GF-D8 (cell line): ENCODE measurements at regions not wholly inside any gene's neighbourhood (a gene's known extent, or its start where the extent isn't known, plus 50 kb on each side); places are given as distances from the start of the nearest gene placed in this dataset.

Experiments used
- DNase-seq: peaks from one replicate; lab custom pipeline; 2025; lab: John Stamatoyannopoulos, UW

DNA sequence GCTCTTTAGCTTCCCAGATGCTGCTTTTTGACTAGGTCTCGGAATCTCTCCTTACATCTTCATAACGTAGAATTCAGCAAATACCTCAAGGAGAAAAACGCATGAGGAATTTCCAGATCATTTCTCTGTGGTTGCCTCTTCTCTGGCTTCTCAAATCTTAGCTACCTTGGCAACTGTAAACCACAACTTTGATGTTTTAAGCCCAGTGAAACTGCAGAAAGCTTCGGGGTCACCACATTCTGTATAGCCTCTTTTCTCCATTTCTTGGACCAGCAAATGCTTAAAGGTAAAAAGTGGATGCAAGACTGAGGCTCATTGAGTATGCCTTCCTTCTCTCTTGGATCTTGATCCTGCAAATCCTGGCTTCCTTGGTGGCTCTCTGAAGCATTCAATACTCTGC, 125.5 kb upstream of the FBXL4 start:
- DNase-seq = no peak

DNA sequence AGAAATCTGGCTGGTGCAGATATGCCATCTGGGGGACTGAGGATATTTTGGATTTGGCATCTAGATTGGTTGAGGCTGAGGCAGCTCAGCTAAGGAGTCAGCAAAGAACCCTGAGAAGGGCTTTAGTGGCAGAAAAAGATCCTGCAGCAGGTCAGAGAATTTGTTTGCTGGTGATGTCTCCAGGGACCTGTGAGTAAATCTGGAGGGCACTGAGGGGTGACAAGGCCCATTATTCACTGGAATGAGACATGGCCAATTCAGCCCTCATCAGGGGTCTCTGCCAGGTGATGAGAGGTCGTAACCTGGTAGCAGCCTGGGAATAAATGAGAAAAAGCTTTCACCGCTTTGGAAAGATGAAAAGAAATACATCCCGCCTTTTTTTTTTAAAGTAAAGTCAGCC, 118.3 kb upstream of the FBXL4 start:
- DNase-seq = no peak

DNA sequence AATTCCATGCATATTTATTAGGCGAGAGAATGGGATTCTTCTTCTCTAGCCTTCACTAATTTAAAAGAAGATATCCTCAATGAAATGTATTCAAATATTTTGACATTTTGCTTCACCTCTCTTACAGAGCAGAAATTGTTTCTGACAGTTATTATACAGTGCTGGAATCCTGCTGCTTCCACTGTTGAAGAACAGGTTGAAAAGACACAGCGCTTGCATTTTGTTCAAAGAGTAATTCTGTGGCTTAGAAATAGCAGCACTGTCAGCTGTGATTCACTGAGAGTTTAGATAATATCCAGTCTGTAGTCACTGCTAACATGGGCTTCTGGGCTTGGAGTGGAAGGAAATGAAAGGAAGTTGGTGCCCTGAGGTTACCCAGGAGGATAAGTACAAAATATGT, 117.1 kb upstream of the FBXL4 start:
- DNase-seq = no peak

DNA sequence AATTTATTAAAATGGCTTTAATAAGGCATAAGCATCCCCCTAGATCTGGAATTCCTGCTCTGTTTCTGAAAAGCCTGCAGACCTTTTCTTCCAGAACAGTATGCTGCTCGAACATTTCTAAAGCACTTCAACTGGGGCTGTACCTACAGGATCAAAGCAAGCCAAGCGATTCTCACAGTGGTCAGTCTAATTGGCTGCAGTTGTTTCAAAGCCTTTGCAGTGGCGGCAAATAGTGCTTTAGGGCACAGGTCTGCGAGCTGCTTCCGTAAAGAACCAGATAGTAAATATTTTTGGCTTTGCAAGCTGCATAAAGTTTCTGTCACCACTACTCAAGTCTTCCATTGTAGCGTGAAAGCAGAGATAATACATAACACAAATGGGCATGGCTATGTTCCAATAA, 88.9 kb upstream of the FBXL4 start:
- no peak for DNase-seq

DNA sequence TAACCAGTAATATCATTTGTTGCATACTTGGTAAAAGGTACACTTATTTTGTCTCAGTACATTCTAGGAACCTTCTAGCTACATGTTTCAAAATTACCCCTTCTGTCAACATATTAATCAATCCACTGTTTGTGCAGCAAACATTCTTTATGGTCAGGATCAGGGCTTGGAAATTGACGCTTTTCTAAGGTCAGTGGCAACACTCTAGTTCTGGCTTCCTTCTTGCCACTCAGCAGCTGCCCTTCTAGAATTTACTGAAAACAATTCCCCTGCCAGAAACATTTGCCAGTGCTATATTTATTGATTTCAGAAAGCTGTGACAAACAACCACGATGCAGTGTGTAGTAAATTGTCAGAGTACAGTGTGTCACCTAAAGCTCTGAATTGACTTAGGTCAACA, 84.7 kb upstream of the FBXL4 start:
- no peak for DNase-seq

DNA sequence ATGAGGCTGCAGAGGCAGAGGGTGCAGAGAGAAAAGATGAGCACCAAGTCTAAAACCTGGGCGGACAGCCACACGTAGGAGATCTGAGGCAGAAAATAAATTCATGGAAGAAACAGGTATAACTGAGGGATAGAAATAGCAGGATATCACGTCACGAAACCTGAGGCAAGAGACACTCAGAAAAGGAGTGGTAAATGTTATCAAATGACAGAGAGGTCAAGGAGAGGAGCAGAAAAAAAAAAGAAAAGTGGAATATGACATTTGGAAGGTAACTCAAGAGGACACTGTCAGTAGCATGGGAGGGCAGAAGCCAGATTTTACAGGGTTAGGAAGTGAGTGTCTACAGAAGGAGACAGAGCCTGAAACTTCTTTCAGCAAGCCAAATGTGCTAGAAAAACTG, 84.2 kb upstream of the FBXL4 start:
- DNase-seq = no peak

DNA sequence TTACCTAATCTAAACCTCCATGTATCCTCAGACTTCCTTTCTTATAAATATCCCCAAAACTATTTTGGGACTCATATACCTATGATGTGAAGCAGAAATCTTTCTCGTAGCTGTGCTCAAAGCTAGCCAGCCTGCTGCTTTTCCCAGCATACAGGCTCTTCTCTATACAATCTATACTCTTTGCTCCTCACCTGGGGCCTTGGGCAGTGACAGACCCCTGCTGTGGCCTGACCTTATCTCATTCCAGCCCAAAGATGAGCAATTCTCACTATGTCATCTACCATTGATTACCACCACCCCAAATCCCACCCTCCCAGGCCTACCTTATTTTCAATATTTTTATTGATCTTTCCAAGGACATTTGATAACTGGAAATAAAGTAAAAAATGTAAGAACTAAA, 83.2 kb upstream of the FBXL4 start:
- no peak for DNase-seq

DNA sequence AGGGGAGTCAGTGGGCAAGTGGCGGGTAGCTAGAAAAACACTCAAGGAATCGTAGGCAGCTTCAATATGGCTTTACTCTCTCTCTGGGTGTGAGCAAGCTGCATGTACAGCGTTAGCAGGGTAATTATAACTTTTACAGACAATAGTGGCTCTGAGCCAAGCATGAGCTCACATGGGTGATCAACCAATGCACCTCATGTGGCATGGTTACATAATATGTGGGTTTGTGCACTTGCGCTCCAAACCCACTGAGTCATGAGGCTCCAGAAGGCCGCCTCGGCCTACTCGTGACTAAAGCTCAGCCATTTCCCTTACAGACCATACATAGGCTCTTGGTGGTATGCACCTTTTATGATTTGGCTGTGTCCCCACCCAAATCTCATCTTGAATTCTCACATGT, 78.4 kb upstream of the FBXL4 start:
- no peak for DNase-seq

DNA sequence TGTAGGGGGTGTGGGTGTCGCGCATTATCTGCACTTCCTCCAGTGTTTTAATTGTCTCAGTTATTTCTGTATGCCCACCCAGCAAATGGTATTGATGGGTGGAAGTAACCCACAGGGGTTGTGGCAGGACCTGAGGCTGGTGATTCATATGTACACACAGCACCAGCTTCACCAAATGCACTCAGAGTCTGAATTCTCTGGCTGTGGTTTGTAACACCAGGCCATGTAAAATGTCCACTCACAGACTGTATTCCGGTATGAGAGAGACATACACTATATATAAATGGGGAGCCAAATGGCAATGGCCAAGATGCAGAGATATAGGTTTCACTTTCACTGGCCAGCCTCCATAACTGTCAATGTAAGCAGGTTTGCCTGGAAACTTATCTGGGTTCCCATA, 76.3 kb upstream of the FBXL4 start:
- no peak for DNase-seq

DNA sequence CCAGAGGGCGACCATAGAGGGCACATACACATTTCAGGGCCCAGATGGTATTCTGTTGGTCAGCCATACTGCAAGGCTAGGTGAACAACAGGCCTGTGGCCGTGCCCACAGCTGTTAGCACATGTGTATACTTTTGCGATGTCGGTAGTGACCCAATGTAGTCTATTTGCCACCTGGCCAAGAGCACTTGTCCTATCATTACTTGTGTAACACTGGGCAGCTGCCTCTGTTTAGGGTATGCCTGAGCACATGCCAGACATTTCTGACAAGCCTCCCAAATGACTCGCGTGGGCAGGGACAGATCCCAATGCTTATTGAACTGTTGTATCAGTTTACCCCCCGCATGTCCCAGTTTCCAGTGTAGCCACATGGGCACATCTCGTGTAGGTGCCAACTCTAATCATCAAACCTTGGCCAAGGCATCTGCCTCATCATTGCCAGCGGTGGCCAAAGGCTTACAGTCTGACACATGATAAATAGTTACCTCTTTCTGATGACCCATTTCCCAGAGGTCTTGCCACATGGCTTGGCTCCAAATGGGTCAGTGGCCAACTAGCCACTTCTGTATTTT, 74.4 kb upstream of the FBXL4 start:
- DNase-seq = no peak

DNA sequence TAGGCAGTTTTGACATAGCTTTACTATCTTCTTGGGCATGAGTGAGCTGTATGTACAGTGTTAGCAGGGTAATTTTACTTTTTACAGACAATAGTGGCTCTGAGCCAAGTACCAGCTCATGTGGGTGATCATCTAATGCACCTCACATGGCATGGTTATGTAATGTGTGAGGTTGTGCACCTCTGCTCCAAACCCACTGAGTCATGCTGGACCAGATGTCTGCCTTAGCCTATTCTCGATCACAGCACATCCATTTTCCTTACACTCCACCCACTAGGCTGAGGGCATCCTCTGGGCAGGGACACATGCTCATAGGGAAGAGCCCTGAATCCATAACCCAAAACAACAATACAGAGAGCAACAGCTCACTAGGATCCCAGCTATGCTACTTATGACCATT, 71.6 kb upstream of the FBXL4 start:
- no peak for DNase-seq

DNA sequence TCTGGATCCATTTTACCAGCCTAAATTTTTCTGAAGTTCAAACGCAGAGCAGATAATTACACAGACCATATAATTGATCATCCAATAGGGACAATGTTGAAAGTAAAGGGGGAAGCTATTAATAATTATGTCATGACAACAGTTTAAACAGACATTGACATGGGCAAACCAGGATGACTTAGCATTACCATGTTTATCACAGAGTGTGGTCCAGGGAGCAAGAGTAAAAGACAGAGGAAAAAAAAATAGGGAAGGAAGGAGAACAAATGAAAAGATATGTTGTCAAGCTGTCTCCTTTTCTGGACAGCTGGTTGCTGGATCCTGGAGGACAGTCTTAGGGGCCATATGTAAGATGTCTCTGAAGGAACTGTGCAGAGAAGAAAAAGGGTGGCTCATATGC, 69.4 kb upstream of the FBXL4 start:
- no peak for DNase-seq

DNA sequence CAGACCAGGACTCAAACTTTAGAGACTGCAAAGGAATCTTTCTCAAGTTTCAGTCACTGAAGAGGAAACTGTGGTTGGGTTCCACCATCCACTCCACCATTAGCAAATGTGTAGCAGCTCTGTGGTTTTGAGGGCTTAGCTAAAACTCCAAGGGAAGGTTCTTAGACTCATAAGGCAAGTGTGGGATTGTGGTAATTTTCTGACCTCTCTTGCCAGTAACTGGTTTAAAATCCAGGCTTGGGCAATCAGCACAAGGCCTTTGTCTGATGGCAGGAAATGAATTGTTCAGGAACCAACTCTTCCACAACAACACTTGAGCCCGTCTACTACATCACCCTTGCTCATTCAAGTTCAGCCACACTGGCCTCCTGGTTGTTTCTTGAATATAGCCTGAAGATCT, 68.6 kb upstream of the FBXL4 start:
- peak; percentile 90 for DNase-seq

DNA sequence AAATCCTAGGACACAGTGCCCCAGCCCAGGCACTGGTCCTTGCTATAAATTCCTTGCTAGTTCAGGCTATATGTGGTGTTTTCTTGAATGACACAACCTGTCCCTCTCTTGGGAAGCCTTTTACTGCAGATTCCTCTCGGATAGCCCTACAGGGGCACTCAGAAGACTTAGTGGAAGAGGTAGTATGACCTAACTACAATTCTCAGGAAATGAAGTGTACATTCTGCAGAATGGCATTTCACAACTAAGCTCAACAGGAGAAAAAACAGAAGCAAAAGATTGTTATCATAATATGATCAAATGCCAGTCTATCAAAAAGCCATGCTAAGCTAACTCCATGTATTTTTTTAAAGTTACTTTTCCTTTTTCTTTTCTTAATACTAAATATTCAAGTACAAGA, 66.3 kb upstream of the FBXL4 start:
- peak; percentile 71 for DNase-seq

DNA sequence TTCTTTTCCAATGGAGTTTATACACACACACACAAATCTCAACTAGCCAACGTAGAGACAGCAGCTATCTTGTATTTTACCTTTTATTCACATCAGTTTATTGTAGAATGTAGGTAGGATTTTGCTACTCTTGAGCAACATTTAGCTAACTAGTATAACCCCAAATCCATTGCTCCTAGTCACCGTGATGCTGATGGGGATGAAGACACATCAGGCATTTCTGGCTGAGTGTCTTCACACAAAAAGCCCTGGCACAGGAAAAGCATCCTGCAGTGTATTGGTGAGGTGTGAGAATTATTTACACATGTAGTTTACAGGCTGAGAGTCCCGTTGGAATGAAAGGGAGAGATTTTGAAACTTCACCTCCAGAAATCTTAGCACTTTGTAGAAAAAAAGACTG, 65.9 kb upstream of the FBXL4 start:
- no peak for DNase-seq

DNA sequence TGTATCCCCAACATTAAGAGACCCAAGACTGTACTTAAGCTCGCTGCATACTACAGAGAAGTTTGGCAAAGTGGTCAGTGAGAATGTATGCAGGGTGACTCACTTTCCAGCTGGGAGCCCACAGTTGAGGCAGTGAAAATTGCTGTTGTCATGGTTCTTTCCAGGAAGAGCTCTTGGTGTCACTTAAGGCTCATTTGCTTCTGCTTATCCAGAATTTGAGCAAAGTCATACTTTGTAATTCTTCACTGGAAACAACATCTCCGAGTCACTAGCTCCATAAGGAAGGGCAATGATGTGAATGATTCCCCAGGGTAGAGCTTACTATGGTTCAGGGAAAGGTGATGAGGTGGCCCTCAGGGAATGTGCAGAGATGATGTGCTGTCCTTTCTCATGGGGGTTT, 65.4 kb upstream of the FBXL4 start:
- DNase-seq = peak; percentile 8

DNA sequence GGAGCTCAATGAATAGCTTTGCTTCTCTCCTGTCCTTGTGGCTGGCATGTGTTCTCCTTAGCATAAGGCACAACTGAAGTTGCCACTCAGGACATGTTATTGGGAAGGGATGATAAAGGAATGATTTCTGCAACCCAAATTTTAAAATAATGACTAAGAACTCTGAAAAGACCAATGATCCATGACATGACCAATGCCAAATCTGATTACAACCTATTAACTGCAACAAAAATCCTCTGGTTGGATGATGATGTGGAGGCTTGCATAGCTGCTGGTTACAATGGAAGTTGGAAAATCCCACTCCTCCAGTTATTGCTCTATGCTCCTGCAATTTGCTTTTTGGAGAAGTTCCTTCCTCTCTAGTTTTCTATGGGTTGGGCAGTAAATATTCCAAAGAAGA, 63.4 kb upstream of the FBXL4 start:
- DNase-seq = no peak

DNA sequence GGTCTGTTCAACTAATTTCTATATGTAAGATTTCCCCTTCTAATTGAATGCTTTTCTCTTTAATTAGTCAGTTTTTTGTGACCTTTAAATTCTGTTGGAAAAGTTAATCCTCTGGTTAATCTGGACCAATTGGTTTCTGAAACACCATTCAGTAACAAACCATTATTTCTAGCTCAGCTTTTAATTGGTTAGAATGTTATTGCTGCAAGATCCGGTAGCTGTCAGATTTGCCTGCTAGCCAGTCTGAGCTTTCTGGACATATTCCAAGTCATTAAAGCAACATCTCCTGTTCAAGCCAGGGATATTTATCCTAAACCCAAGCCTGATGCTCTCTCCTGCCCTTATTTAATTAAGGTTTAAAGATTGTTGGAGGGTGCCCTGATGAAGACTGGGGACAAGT, 55.1 kb upstream of the FBXL4 start:
- no peak for DNase-seq

DNA sequence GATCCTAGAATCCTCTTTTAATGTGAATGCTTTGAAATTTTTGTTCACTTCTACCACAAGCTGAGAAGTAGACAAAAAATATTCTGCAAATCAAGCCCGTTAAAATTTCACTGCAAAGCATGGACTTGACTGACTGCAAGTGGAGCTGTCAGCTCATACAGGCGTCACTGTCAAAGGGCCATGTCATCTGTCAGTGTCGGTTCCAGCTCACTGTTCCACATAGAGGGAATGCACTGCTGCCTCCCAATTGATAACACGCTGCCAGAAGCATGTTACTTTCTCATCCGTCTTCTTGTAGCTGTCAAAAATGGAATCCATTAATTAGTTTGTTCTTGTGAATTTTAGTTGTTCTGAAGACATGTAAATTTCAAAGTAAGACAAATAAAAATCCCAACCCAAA, 50.4 kb upstream of the FBXL4 start:
- DNase-seq = no peak
